Endodermal cell (in vitro differentiated cells): ENCODE measurements at regions not wholly inside any gene's neighbourhood (a gene's known extent, or its start where the extent isn't known, plus 50 kb on each side); places are given as distances from the start of the nearest gene placed in this dataset.

Experiments used
- DNase-seq: peaks from one replicate; pipeline ENCODE4 v3.0.0-alpha.2; 2017
- H3K27ac ChIP-seq: 2 replicates; pipeline ENCODE4 v1.5.1; 2013; ENCODE audit warnings: mild to moderate bottlenecking, low read depth, low read length, moderate library complexity
- H3K27me3 ChIP-seq: 2 replicates; pipeline ENCODE4 v1.6.1; 2013; ENCODE audit warnings: mild to moderate bottlenecking, low read length, moderate library complexity; ENCODE audit not compliant: insufficient read depth, control insufficient read depth, poor library complexity, severe bottlenecking
- H3K36me3 ChIP-seq: 2 replicates; pipeline ENCODE4 v1.7.0; 2013; ENCODE audit warnings: mild to moderate bottlenecking, low read length, moderate library complexity; ENCODE audit not compliant: control insufficient read depth, insufficient read depth
- H3K4me1 ChIP-seq: one replicate; pipeline ENCODE4 v1.7.0; 2013; ENCODE audit warnings: low read length; ENCODE audit not compliant: control insufficient read depth, insufficient read depth
- H3K4me3 ChIP-seq: 2 replicates; pipeline ENCODE4 v1.5.1; 2013; ENCODE audit warnings: mild to moderate bottlenecking, low read length, moderate library complexity
- H3K9ac ChIP-seq: 2 replicates; pipeline ENCODE4 v1.6.1; 2013; ENCODE audit warnings: mild to moderate bottlenecking, low read length, moderate library complexity; ENCODE audit not compliant: poor library complexity, severe bottlenecking; ENCODE audit errors: extremely low read depth
- H3K9me3 ChIP-seq: 2 replicates; pipeline ENCODE4 v1.6.1; 2013; ENCODE audit warnings: mild to moderate bottlenecking, low read length, moderate library complexity; ENCODE audit not compliant: control insufficient read depth
- H3K27ac Mint-ChIP-seq: 2 replicates; pipeline ENCODE4 v1.8.0; 2020; ENCODE audit warnings: mixed read lengths
- H3K27me3 Mint-ChIP-seq: 2 replicates; pipeline ENCODE4 v1.8.0; 2021; ENCODE audit warnings: mild to moderate bottlenecking, mixed read lengths; ENCODE audit not compliant: insufficient read depth
- H3K36me3 Mint-ChIP-seq: 2 replicates; pipeline ENCODE4 v1.8.0; 2020; ENCODE audit warnings: low read depth, mixed read lengths
- H3K4me1 Mint-ChIP-seq: 2 replicates; pipeline ENCODE4 v1.8.0; 2020; ENCODE audit warnings: mixed read lengths
- H3K4me3 Mint-ChIP-seq: 2 replicates; pipeline ENCODE4 v1.8.0; 2020; ENCODE audit warnings: mild to moderate bottlenecking, moderate library complexity, mixed read lengths
- H3K9me3 Mint-ChIP-seq: 2 replicates; pipeline ENCODE4 v1.8.0; 2020; ENCODE audit warnings: mild to moderate bottlenecking, mixed read lengths
- WGBS, 2 experiments: methylation state at CpG; one replicate each; pipeline versions ENCODE4 v1.1.5 to v1.1.7; 2013; ENCODE audit warnings: missing lambda C conversion rate in 2 of 2, mixed read lengths in 1 of 2; ENCODE audit not compliant: insufficient coverage in 1 of 2, insufficient read length in 1 of 2; 5-methylcytosine and 5-hydroxymethylcytosine counted together
- TF ChIP-seq, protein P1 (sequence below): fragments of 200-600 bp; sonication (generic); conservative IDR thresholded peaks from 2 replicates; pipeline ENCODE4 v1.5.0; 2021; ENCODE audit warnings: antibody characterized with exemption, mild to moderate bottlenecking

DNA sequence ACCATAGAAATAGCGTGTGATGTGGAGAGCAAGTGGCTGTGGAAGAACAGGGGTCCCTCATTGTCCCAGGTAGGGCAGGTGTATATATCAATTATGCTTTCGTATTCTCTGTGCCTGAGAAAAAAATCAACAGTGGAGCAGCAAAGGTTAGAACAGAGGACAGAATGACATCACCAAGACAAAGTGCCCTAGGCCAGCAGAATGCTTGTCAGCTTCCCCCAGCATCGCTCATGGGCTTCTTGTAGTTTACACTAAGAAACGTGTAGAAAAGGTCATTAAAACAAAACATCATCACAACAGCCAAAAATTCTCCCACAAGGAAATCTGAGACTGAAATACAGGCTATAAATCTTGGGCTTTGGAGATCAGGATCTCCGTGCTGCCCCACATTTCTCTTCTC, 288.0 kb downstream of the TDRD15 start:
- H3K9me3 Mint-ChIP-seq = no peaks in the 10 kb centered on the region
- no peak overlapping the region for H3K27ac ChIP-seq
- H3K36me3 ChIP-seq = no peaks in the 10 kb centered on the region
- peaks cover 3% of the 10 kb centered on the region for H3K9me3 ChIP-seq
- H3K4me1 Mint-ChIP-seq = peaks cover 4% of the 10 kb centered on the region
- no peaks in the 10 kb centered on the region for H3K36me3 Mint-ChIP-seq
- H3K4me1 ChIP-seq = peaks cover 7% of the 10 kb centered on the region
- H3K9ac ChIP-seq = no peak overlapping the region
- no peak overlapping the region for H3K4me3 ChIP-seq
- no peaks in the 10 kb centered on the region for H3K27me3 ChIP-seq
- no peak overlapping the region for H3K4me3 Mint-ChIP-seq
- 93 to 96% methylated on average over 4 to 5 of the region's 5 CpGs for WGBS, 2 experiments
- no peak for DNase-seq
- H3K27me3 Mint-ChIP-seq = no peaks in the 10 kb centered on the region
- TF ChIP-seq, protein P1, sequence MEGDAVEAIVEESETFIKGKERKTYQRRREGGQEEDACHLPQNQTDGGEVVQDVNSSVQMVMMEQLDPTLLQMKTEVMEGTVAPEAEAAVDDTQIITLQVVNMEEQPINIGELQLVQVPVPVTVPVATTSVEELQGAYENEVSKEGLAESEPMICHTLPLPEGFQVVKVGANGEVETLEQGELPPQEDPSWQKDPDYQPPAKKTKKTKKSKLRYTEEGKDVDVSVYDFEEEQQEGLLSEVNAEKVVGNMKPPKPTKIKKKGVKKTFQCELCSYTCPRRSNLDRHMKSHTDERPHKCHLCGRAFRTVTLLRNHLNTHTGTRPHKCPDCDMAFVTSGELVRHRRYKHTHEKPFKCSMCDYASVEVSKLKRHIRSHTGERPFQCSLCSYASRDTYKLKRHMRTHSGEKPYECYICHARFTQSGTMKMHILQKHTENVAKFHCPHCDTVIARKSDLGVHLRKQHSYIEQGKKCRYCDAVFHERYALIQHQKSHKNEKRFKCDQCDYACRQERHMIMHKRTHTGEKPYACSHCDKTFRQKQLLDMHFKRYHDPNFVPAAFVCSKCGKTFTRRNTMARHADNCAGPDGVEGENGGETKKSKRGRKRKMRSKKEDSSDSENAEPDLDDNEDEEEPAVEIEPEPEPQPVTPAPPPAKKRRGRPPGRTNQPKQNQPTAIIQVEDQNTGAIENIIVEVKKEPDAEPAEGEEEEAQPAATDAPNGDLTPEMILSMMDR = no peak
- H3K27ac Mint-ChIP-seq = no peak overlapping the region

DNA sequence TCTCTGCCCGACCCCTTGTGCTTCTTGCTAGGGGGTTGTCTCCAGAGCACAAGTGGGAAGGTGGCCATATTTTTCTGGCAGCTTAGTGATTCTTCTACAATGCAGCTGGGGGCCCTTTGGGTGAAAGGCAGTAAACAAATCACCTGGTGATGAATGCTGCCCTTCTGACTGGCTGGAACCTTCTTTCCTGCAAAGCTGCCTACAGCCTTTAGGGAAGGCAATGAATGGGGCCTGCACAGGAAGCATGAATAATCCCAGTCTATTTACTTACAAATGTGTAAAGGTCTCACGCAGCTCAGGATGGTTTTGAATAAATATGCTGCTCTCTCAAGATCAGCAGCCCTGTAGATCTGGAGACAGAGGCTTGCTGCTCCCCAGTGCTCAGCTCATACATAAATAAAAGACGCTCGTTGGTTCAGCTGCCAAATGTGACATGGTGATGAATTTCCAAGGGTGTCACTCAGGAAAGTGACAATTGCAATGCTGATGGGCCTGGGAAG, 289.2 kb downstream of the TDRD15 start:
- no peak overlapping the region for H3K4me3 ChIP-seq
- no peak for DNase-seq
- no peaks in the 10 kb centered on the region for H3K9me3 ChIP-seq
- Mint-ChIP-seq H3K4me1 (peaks cover 4% of the 10 kb centered on the region), H3K9me3 (no peaks in the 10 kb centered on the region), H3K36me3 (no peaks in the 10 kb centered on the region), H3K27ac (no peak overlapping the region), H3K27me3 (no peaks in the 10 kb centered on the region), H3K4me3 (no peak overlapping the region)
- H3K4me1 ChIP-seq = peaks cover 7% of the 10 kb centered on the region
- no peaks in the 10 kb centered on the region for H3K27me3 ChIP-seq
- TF ChIP-seq, protein P1 = no peak
- no peak overlapping the region for H3K9ac ChIP-seq
- H3K36me3 ChIP-seq = no peaks in the 10 kb centered on the region
- no peak overlapping the region for H3K27ac ChIP-seq
- 91 to 100% methylated on average over 2 to 4 of the region's 4 CpGs for WGBS, 2 experiments

DNA sequence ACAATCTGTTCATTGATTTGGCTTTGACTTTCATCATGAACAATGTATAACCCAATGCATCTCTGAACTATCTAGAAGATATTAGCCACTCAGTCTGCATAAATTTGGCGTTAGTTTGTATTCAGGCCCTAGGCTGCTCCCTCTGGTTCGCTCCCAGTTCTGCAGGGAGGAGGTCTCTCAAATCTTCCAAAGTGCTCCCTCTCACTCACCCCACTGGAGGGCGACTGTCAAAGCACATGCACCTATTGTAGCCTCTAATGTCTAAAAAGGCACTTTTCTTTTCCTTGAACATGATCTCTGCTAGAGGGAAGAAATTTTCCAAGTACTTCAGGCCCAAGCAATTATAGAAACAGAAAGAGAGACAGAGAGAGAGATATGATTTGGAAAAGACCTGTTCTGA, 291.5 kb downstream of the TDRD15 start:
- Mint-ChIP-seq H3K4me3 (no peak overlapping the region), H3K9me3 (no peaks in the 10 kb centered on the region), H3K27me3 (no peaks in the 10 kb centered on the region), H3K36me3 (no peaks in the 10 kb centered on the region), H3K4me1 (peaks cover 4% of the 10 kb centered on the region), H3K27ac (no peak overlapping the region)
- no peaks in the 10 kb centered on the region for H3K9me3 ChIP-seq
- H3K4me3 ChIP-seq = peak overlapping the region; percentile 6
- H3K36me3 ChIP-seq = no peaks in the 10 kb centered on the region
- no peak overlapping the region for H3K27ac ChIP-seq
- peak; percentile 79 for DNase-seq
- peaks cover 7% of the 10 kb centered on the region for H3K4me1 ChIP-seq
- TF ChIP-seq, protein P1 = peak; percentile 80
- H3K9ac ChIP-seq = no peak overlapping the region
- no peaks in the 10 kb centered on the region for H3K27me3 ChIP-seq
- 62 to 94% methylated on average over 2 to 3 of the region's 3 CpGs for WGBS, 2 experiments
